Astrocyte (in vitro differentiated cells and primary cell): ENCODE measurements at regions not wholly inside any gene's neighbourhood (a gene's known extent, or its start where the extent isn't known, plus 50 kb on each side); places are given as distances from the start of the nearest gene placed in this dataset.

ENCODE experiments used
- EZH2 ChIP-seq: IDR thresholded peaks from 2 replicates; pipeline ENCODE4 v1.6.1; 2012; ENCODE audit warnings: mild to moderate bottlenecking, low read length, inconsistent platforms; ENCODE audit not compliant: insufficient read depth
- TF ChIP-seq, protein P1 (sequence below): IDR thresholded peaks from 2 replicates; pipeline ENCODE4 v1.5.1; 2011; ENCODE audit warnings: low read depth, mild to moderate bottlenecking, inconsistent platforms, low read length, moderate library complexity; ENCODE audit not compliant: insufficient read depth

DNA sequence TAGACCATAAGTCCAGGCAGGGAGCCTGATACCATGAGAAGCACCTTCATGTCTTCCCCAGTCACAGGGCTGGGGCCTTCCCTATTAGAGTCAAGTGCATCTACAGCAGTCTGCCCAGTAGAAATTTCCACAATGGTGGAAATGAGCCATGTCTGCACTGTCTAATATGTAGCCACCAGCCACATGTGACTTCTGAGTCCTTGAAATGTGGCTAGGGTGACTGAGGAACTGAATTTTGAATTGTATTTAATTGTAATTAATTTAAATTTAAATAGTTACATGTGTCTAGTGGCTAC lies 300.2 kb downstream of the CLIC5 start:
- TF ChIP-seq, protein P1, sequence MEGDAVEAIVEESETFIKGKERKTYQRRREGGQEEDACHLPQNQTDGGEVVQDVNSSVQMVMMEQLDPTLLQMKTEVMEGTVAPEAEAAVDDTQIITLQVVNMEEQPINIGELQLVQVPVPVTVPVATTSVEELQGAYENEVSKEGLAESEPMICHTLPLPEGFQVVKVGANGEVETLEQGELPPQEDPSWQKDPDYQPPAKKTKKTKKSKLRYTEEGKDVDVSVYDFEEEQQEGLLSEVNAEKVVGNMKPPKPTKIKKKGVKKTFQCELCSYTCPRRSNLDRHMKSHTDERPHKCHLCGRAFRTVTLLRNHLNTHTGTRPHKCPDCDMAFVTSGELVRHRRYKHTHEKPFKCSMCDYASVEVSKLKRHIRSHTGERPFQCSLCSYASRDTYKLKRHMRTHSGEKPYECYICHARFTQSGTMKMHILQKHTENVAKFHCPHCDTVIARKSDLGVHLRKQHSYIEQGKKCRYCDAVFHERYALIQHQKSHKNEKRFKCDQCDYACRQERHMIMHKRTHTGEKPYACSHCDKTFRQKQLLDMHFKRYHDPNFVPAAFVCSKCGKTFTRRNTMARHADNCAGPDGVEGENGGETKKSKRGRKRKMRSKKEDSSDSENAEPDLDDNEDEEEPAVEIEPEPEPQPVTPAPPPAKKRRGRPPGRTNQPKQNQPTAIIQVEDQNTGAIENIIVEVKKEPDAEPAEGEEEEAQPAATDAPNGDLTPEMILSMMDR = no peak
- TF ChIP-seq EZH2 = no peak
